Fibroblast of lung (primary cell): ENCODE measurements at regions not wholly inside any gene's neighbourhood (a gene's known extent, or its start where the extent isn't known, plus 50 kb on each side); places are given as distances from the start of the nearest gene placed in this dataset.

Experiments used
- DNase-seq, 2 donors: peaks; one replicate each; pipeline versions ENCODE4 v3.0.0 to v3.0.0-alpha.2; 2010; ENCODE audit warnings: low read depth in 2 of 2
- H2AFZ ChIP-seq: 2 replicates; pipeline ENCODE4 v1.5.1; 2012; ENCODE audit warnings: low read length, control low read depth, inconsistent platforms
- H3K27ac ChIP-seq: 2 replicates; pipeline ENCODE4 v1.5.1; 2011; ENCODE audit warnings: low read length, control low read depth; ENCODE audit not compliant: insufficient read depth
- H3K27me3 ChIP-seq: 2 replicates; pipeline ENCODE4 v1.5.1; 2011; ENCODE audit warnings: mild to moderate bottlenecking, low read length; ENCODE audit not compliant: control insufficient read depth, insufficient read depth
- H3K36me3 ChIP-seq: 2 replicates; pipeline ENCODE4 v1.5.1; 2011; ENCODE audit warnings: low read length; ENCODE audit not compliant: control insufficient read depth, insufficient read depth
- H3K4me1 ChIP-seq: 2 replicates; pipeline ENCODE4 v1.5.1; 2011; ENCODE audit warnings: low read length; ENCODE audit not compliant: control insufficient read depth, insufficient read depth; ENCODE audit errors: extremely low read depth
- H3K4me2 ChIP-seq: 2 replicates; pipeline ENCODE4 v1.5.1; 2011; ENCODE audit warnings: low read length, control low read depth; ENCODE audit not compliant: insufficient read depth; ENCODE audit errors: extremely low read depth
- H3K4me3 ChIP-seq, 4 experiments: fragments of 200-600 bp in 1 of 4; sonication (generic) in 1 of 4; replicated peaks in 1 of 4; 2 replicates each; pipeline ENCODE4 v1.5.1; 2011 to 2016; ENCODE audit warnings: low read length in 4 of 4, low read depth in 3 of 4, mild to moderate bottlenecking in 3 of 4, control low read depth in 2 of 4, inconsistent platforms in 1 of 4, mixed read lengths in 1 of 4; ENCODE audit not compliant: insufficient read depth in 1 of 4; ENCODE audit errors: control extremely low read depth in 1 of 4
- H3K79me2 ChIP-seq: 2 replicates; pipeline ENCODE4 v1.5.1; 2012; ENCODE audit warnings: mild to moderate bottlenecking, low read length, inconsistent platforms; ENCODE audit not compliant: control insufficient read depth, insufficient read depth
- H3K9ac ChIP-seq: 2 replicates; pipeline ENCODE4 v1.5.1; 2011; ENCODE audit warnings: mild to moderate bottlenecking, low read length, control low read depth; ENCODE audit not compliant: insufficient read depth
- H3K9me3 ChIP-seq: 2 replicates; pipeline ENCODE4 v1.5.1; 2012; ENCODE audit warnings: low read depth, low read length; ENCODE audit not compliant: control insufficient read depth, insufficient read depth
- H4K20me1 ChIP-seq: 2 replicates; pipeline ENCODE4 v1.5.1; 2011; ENCODE audit warnings: low read length; ENCODE audit not compliant: control insufficient read depth, insufficient read depth; ENCODE audit errors: extremely low read depth
- CTCF ChIP-seq, 2 donors: IDR thresholded peaks in 1 of 2; conservative IDR thresholded peaks in 1 of 2; 1 replicate in 1 of 2; 2 replicates in 1 of 2; pipeline ENCODE4 v1.5.1; 2011 to 2012; ENCODE audit warnings: low read length in 2 of 2, control low read depth in 1 of 2, inconsistent platforms in 1 of 2, low read depth in 1 of 2, mild to moderate bottlenecking in 1 of 2
- EZH2 ChIP-seq: IDR thresholded peaks from 2 replicates; pipeline ENCODE4 v1.5.1; 2012; ENCODE audit warnings: low read length, control low read depth, mild to moderate bottlenecking; ENCODE audit errors: missing control alignments

GRCh38 chr4:157634057-157634456, 413.5 kb downstream of the GRIA2 start:
- Histone ChIP-seq H4K20me1 (no peaks in the 10 kb centered on the region), H3K9me3 (no peaks in the 10 kb centered on the region), H3K27me3 (no peaks in the 10 kb centered on the region), H3K36me3 (no peaks in the 10 kb centered on the region), H3K9ac (no peak overlapping the region), H3K79me2 (no peaks in the 10 kb centered on the region), H3K4me3 (no peak overlapping the region), H2AFZ (no peak overlapping the region), H3K4me1 (no peaks in the 10 kb centered on the region), H3K27ac (no peak overlapping the region), H3K4me2 (no peak overlapping the region)
- TF ChIP-seq CTCF (conservative IDR thresholded peaks at IDR 0.05 in 1 of 2, IDR thresholded peaks at IDR 0.05 in 1 of 2; ENCODE audit: low read depth in 1 of 2, low read length in 2 of 2) (no peak), EZH2 (no peak)
- no peak for DNase-seq

- Histone ChIP-seq H3K9me3 (no peaks in the 10 kb centered on the region), H3K79me2 (no peaks in the 10 kb centered on the region), H2AFZ (no peak overlapping the region), H3K36me3 (no peaks in the 10 kb centered on the region), H3K27ac (no peak overlapping the region), H3K27me3 (no peaks in the 10 kb centered on the region), H3K4me2 (no peak overlapping the region), H3K4me1 (no peaks in the 10 kb centered on the region), H3K4me3 (no peak overlapping the region), H3K9ac (no peak overlapping the region), H4K20me1 (no peaks in the 10 kb centered on the region)
- DNase-seq = no peak
- TF ChIP-seq CTCF (conservative IDR thresholded peaks at IDR 0.05 in 1 of 2, IDR thresholded peaks at IDR 0.05 in 1 of 2; ENCODE audit: low read depth in 1 of 2, low read length in 2 of 2) (no peak), EZH2 (no peak)
Measured at GRCh38 chr4:157616741-157617472, 396.4 kb downstream of the GRIA2 start.

- H3K4me1 ChIP-seq = no peaks in the 10 kb centered on the region
- H3K9me3 ChIP-seq = no peaks in the 10 kb centered on the region
- no peak for TF ChIP-seq EZH2
- TF ChIP-seq CTCF (conservative IDR thresholded peaks at IDR 0.05 in 1 of 2, IDR thresholded peaks at IDR 0.05 in 1 of 2; ENCODE audit: low read depth in 1 of 2, low read length in 2 of 2) = no peak
- no peak overlapping the region for H3K4me3 ChIP-seq
- no peaks in the 10 kb centered on the region for H3K79me2 ChIP-seq
- no peak overlapping the region for H3K9ac ChIP-seq
- DNase-seq = no peak
- no peaks in the 10 kb centered on the region for H3K27me3 ChIP-seq
- H3K36me3 ChIP-seq = no peaks in the 10 kb centered on the region
- H3K27ac ChIP-seq = no peak overlapping the region
- no peak overlapping the region for H3K4me2 ChIP-seq
- H4K20me1 ChIP-seq = no peaks in the 10 kb centered on the region
- no peak overlapping the region for H2AFZ ChIP-seq
Measured at GRCh38 chr4:157607996-157608395, 387.5 kb downstream of the GRIA2 start.
